Activated CD4-positive, alpha-beta T cell treated with anti-CD3 and anti-CD28 coated beads for 4 hours (primary cell): ENCODE measurements at regions not wholly inside any gene's neighbourhood (a gene's known extent, or its start where the extent isn't known, plus 50 kb on each side); places are given as distances from the start of the nearest gene placed in this dataset.
"Not testable (repeated sequence)": the region's sequence is repeated elsewhere in the genome, so short reads cannot be mapped to it uniquely, and the experiment has no call there.

Experiments used
- DNase-seq, 2 donors: peaks; one replicate each; pipeline ENCODE4 v3.0.0-alpha.2; 2020

GRCh38 chr1:90864681-90865080 is 147.6 kb upstream of the BARHL2 start:
- no peak for DNase-seq

GRCh38 chr1:90862782-90863181 is 145.7 kb upstream of the BARHL2 start:
- no peak for DNase-seq

- not testable (repeated sequence) for DNase-seq
Measured at GRCh38 chr1:90861421-90861820, 144.3 kb upstream of the BARHL2 start.

- no peak for DNase-seq
Measured at GRCh38 chr1:90856463-90857007, 139.4 kb upstream of the BARHL2 start.

- DNase-seq, result no peak
Measured at GRCh38 chr1:90854397-90854924, 137.4 kb upstream of the BARHL2 start.

GRCh38 chr1:90851711-90852050 is 134.6 kb upstream of the BARHL2 start:
- no peak for DNase-seq

- peak; percentile 69 to 70 for DNase-seq
Measured at GRCh38 chr1:90850898-90851710, 134.0 kb upstream of the BARHL2 start.

GRCh38 chr1:90850181-90850897 is 133.2 kb upstream of the BARHL2 start:
- no peak for DNase-seq

GRCh38 chr1:90841473-90841872 is 124.4 kb upstream of the BARHL2 start:
- no peak for DNase-seq

GRCh38 chr1:90840352-90840751 is 123.2 kb upstream of the BARHL2 start:
- no peak for DNase-seq

GRCh38 chr1:90839323-90839722 is 122.2 kb upstream of the BARHL2 start:
- no peak for DNase-seq

- DNase-seq, result no peak
Measured at GRCh38 chr1:90838720-90839119, 121.6 kb upstream of the BARHL2 start.

GRCh38 chr1:90837420-90837819 is 120.3 kb upstream of the BARHL2 start:
- DNase-seq, result no peak

GRCh38 chr1:90836345-90836679 is 119.2 kb upstream of the BARHL2 start:
- no peak for DNase-seq

- no peak for DNase-seq
Measured at GRCh38 chr1:90835661-90836344, 118.7 kb upstream of the BARHL2 start.

GRCh38 chr1:90834886-90835660 is 118.0 kb upstream of the BARHL2 start:
- no peak for DNase-seq

- DNase-seq, result no peak
Measured at GRCh38 chr1:90834354-90834885, 117.3 kb upstream of the BARHL2 start.

- no peak for DNase-seq
Measured at GRCh38 chr1:90833466-90834110, 116.5 kb upstream of the BARHL2 start.

- no peak for DNase-seq
Measured at GRCh38 chr1:90831910-90832309, 114.8 kb upstream of the BARHL2 start.

- DNase-seq, result no peak
Measured at GRCh38 chr1:90826834-90827233, 109.7 kb upstream of the BARHL2 start.

GRCh38 chr1:90826024-90826423 is 108.9 kb upstream of the BARHL2 start:
- DNase-seq, result no peak

GRCh38 chr1:90824551-90824950 is 107.4 kb upstream of the BARHL2 start:
- DNase-seq, result no peak
